GF-D8 (cell line): ENCODE measurements at regions not wholly inside any gene's neighbourhood (a gene's known extent, or its start where the extent isn't known, plus 50 kb on each side); places are given as distances from the start of the nearest gene placed in this dataset.
"Not testable (repeated sequence)": the region's sequence is repeated elsewhere in the genome, so short reads cannot be mapped to it uniquely, and the experiment has no call there.

Source experiments
- DNase-seq: peaks from one replicate; lab custom pipeline; 2025; lab: John Stamatoyannopoulos, UW

DNA sequence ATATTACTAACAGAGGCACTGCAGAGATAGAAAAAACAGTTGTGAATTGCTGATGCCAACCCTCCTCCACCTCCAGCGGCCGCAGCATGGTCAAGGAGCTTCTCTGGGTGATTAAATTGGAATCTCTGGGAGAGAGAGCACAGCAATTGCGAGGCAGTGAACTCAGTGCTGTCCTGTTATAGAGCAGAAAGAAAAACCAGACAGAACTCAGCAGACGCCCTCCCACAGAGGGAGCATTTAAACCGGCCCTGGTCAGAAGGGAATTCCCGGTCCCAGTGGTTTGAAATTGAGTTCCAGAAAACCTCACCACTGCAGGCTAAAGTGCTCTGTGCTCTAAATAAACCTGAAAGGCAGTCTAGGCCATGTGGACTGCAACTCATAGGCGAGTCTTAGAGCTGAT lies 175.4 kb downstream of the SQOR start:
- DNase-seq: no peak

DNA sequence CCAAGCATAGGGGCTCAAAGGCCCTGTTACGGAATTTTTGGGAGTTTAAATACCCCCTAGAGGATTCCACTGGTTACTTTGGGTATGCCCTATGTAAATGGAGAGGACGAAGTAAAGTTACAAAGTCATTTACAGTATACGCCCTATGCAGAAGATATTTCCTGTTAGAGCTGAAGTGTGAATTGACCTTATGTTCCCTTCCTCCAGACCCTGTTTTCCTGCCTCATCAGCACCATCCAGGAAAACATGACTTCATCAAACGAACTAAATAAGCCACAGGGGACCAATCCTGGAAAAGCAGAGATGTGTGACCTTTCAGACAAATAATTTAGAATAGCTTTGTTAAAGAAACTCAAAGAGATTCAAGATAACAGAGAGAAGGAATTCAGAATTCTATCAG lies 177.4 kb downstream of the SQOR start:
- DNase-seq: no peak

- not testable (repeated sequence) for DNase-seq
These were observed 182.7 kb downstream of the SQOR start for GRCh38 chr15:45817578-45817977.

GRCh38 chr15:45821390-45821789 lies 186.6 kb downstream of the SQOR start:
- no peak for DNase-seq

GRCh38 chr15:45822968-45823367 lies 188.1 kb downstream of the SQOR start:
- DNase-seq: not testable (repeated sequence)

DNA sequence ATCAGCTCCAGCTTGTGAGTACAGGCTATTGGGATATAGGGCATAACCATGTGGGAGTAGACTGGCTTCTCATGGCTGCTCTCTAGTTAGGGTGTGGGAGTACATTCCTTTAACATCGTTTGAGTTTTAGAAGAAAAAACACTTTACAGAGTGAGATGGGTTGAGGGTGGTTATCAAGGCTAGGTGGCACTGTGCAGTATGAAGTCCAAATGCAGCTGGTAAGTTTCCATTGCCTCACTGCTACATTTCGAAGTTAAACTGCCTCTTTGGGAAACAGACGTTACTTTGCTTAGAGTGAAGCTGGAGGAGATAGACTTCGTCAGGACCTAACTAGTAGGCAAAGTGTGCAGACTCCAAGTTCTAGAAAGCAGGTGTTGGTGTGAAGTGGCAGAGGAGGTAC lies 192.4 kb downstream of the SQOR start:
- no peak for DNase-seq

- DNase-seq: no peak
These were observed 192.9 kb downstream of the SQOR start for GRCh38 chr15:45827766-45828165.

DNA sequence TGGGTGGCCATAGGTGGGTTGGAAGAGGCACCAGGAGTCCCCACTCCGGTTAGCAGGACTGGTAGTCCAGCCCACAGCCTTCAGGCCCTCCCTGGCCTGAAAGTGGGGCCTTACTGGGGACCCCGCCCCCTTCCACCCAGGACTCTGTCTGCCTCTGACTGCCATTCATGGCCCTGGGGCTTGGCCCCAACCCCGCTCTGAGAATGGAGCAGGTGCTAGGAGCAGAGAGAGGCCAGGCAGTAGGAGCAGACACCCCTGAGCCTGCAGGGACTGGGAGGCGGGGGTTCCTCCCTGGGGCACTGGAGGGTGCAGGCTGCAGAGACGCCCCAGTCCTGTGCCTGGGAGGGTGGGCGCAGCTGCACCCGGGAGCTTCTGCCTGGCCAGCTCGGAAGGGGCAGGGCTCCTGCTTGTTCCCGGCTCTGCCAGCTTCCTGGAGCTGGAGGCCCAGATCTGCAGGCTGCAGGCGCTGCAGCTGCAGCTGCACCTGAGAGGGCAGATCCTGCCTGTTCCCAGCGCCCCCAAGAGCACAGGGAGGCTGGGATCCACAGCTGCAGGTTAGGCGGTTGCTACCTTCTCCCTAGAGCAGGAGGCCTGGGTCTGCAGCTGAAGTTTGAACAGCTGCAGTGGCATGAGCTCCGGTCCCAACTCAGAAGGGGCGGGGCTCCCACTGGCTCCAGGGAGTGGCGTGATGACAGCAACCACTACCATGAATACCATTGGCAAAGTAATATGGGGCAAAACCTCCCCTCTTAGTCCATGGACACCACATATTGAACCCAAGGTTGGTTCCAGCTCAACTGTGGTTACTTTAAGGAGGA lies 194.7 kb downstream of the SQOR start:
- DNase-seq: no peak

DNA sequence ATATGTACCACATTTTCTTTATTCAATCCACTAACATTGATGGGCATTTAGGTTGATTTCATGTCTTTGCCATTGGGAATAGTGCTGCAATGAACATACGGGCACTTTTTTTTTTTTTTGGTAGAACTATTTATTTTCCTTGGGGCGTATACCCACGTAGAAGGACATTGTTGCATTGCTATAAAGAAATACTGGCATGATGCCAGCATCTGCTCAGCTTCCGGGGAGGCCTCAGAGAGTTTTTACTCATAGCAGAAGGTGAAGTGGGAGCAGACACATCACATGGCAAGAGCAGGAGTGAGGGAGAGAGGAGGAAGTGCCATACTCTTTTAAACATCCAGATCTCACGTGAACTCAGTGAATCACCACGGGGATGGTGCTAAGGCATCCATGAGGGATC lies 197.0 kb downstream of the SQOR start:
- DNase-seq: no peak

DNA sequence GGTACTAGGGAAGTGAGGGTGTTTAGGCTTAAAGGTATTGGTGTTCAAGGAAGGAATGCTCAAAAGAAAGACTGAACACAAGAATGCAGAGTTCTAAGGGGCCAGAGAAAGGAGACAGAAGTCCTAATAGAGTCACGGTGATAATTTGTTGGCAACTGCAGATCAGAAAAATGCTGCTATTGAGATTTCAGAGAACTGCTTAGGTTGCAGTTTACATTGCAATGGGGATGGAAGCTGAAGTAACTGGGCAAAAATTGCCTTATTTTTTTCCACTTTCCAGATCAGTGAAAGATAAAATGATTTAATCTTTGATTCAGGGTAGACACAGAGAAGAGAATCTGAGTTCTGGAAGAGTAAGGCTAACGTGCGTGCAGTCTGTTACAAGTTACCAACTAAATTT lies 199.8 kb downstream of the SQOR start:
- no peak for DNase-seq

- no peak for DNase-seq
These were observed 207.3 kb downstream of the SQOR start for GRCh38 chr15:45842151-45842550.

- DNase-seq: no peak
These were observed 212.8 kb downstream of the SQOR start for GRCh38 chr15:45847645-45848044.

DNA sequence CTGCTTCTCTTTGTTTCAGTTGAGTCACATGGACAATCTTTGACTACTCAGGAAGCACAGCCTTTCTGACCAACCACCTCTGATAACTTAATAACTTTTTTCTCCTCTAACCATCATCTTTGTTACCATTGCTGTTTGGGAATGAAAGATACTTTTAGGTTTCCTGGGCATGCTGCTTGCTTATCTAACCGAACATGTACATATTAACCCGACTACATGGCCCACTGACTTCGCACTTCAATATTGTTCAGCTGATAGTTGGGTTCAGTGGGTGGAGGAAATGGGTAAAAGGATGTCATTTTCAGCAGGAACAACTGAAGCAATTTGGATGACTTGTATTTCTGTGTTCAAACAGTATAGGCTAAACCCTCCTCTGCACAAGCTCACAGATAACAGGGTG lies 214.3 kb downstream of the SQOR start:
- DNase-seq: no peak

GRCh38 chr15:45854455-45855202 lies 219.8 kb downstream of the SQOR start:
- no peak for DNase-seq

GRCh38 chr15:45855210-45855906 lies 220.5 kb downstream of the SQOR start:
- no peak for DNase-seq

DNA sequence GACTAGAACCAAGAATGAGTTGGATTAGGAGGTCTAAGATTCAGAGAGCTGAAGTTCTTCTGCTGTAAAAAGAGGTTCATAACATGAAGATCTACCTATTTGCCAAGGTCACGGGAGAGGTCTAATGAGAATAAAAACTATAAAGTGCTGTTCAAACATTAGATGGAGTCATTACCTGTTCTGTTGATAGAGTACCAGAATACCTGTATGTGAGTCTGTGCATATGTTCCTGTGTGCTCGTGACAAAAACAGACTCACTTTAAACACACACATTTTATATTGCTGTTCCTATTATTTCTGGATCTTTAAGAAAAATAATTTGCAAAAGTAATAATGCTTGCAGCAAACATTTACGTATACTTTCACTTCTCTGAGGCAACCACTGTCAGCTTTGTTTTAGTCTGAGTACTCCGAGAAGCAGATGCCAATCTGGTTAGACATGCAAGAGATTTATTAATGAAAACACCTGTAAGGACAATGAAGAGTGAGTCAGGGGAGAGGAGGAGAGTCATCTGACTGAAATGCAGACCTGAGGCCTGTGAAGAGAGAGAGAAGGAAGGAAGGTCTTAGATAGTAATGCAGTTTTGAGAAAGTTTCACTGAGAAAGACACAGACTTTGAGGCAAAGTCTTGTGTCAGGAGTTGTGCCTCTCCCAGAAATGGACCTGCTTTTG lies 221.2 kb downstream of the SQOR start:
- no peak for DNase-seq

- no peak for DNase-seq
These were observed 222.5 kb downstream of the SQOR start for GRCh38 chr15:45857291-45857690.

DNA sequence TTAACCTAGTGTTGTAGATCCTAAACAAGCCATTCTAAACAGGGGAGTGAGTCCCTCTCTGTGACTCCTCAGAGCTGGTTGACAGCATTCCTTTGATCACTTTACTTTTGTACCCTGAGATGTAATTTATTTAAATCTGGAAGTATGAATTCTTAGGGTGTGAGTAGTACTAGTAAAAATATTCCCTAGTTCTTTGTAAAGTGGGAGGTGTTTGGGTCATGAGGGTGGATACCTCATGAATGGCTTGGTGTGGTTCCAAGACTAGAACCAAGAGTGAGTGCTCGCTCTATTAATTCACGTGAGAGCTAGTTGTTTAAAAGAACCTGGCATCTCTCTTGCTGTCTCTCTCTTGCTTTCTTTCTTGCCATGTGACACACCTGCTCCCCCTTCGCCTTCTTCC lies 223.7 kb downstream of the SQOR start:
- no peak for DNase-seq

GRCh38 chr15:45862034-45862433 lies 227.2 kb downstream of the SQOR start:
- no peak for DNase-seq

DNA sequence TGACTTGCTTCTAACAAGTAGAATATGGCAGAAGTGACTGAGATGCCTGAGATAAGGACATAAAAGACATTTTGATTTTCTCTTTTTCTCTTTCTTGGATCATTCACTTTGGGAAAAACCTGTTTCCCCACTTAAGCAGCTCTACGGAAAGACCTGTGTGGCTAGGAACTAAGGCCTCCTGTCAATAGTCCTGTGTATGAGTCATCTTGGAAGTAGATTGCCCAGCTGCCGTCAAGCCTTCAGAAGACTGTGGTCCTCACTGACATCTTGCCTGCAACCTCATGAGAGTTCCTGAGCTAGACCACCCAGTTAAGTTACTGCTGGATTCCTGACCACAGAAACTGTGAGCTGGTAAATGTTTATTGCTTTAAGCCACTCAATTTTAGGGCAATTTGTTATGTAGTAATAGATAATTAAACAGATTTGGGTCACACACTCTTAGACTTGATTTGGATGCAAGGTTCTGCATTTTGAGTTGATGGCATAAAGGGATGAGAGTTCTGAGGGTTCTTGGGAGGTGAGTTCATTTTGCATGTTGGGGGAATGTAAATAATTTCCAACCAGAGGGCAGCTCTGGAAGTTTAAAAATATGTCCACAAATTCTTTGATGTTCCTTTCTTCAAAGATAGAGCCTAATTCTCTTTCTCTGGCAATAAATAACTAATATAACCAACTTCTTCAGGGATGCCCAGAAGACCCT lies 229.2 kb downstream of the SQOR start:
- no peak for DNase-seq

DNA sequence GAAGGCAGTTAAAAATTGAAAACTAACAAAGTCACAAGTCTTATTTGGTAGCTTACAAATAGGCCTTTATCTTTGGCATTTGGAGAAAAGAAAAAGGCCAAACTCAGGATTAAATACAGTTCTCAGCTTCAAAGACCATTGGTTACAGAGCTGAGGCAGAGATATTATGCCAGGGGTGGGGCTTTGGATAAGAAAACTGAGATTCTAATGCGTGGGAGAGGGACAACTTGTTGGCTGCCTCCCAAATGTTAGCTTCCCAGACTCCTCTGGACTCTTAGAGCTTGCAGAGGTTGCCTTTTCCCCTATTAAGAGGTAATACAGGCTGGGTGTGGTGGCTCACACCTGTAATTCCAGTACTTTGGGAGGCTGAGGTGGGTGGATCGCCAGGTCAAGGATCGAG lies 231.8 kb downstream of the SQOR start:
- no peak for DNase-seq

GRCh38 chr15:45867281-45867680 lies 232.5 kb downstream of the SQOR start:
- no peak for DNase-seq
